ENCODE measurements at regions not wholly inside any gene's neighbourhood (a gene's known extent, or its start where the extent isn't known, plus 50 kb on each side); places are given as distances from the start of the nearest gene placed in this dataset.

DNA sequence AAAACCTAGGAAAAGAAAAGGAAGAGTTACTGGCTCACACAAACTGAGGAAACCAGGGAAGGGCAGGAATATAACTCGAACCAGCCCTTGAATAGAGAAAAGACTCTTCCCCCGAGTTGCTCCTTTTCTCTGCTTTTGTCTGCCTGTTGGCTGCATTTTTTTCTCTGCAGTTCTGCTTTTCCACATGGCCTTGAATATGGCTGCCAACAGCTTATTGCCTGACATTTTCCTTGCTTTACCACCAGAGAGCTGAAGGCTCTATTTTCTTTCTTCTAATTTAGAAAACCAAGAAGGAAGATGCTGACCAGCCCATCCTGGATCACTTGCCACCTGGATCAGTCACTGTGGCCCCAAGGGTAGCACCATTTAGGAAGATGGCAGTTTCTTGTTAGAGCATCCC lies 164.8 kb upstream of the MAN1A1 start:
- Mint-ChIP-seq H3K27me3 (ENCODE audit: unreplicated experiment) (no peaks in the 10 kb centered on the region), H3K4me1 (ENCODE audit: low read depth, unreplicated experiment) (peaks cover 15% of the 10 kb centered on the region), H3K27ac (ENCODE audit: unreplicated experiment) (no peak overlapping the region), H3K4me3 (ENCODE audit: low read depth, unreplicated experiment) (no peak overlapping the region), H3K9me3 (ENCODE audit: low read depth, unreplicated experiment) (peaks cover 2% of the 10 kb centered on the region), H3K36me3 (ENCODE audit: insufficient read depth, unreplicated experiment) (no peaks in the 10 kb centered on the region)
- intact Hi-C loops (cut with micrococcal nuclease; ENCODE audit: unreplicated experiment): no loop called here
- no peak for DNase-seq
- TF ChIP-seq, protein P1, sequence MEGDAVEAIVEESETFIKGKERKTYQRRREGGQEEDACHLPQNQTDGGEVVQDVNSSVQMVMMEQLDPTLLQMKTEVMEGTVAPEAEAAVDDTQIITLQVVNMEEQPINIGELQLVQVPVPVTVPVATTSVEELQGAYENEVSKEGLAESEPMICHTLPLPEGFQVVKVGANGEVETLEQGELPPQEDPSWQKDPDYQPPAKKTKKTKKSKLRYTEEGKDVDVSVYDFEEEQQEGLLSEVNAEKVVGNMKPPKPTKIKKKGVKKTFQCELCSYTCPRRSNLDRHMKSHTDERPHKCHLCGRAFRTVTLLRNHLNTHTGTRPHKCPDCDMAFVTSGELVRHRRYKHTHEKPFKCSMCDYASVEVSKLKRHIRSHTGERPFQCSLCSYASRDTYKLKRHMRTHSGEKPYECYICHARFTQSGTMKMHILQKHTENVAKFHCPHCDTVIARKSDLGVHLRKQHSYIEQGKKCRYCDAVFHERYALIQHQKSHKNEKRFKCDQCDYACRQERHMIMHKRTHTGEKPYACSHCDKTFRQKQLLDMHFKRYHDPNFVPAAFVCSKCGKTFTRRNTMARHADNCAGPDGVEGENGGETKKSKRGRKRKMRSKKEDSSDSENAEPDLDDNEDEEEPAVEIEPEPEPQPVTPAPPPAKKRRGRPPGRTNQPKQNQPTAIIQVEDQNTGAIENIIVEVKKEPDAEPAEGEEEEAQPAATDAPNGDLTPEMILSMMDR (IDR thresholded peaks at IDR 0.05; ENCODE audit: unreplicated experiment): no peak
- CTCF ChIA-PET: no interaction called here
- BruUV-seq (replicated peaks): no TSS peak

DNA sequence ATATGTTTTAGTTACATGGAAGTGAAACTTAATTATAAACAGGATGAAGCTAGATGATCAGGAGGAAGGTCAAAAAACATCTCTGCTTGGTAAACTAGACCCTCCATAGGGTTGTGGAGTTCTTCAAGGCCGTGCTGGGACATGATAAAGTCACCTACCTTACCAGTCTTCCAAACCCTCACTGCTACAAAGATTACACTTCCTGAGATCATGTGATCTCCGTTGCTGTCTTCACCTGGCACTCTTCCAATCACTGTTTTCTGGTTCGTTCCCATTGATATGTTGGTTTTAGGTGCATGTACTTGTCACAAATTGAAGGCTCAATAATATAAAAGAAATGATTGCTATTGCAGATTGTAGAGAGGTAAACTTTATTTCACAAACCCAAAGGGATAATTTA lies 161.5 kb upstream of the MAN1A1 start:
- Mint-ChIP-seq H3K4me1 (ENCODE audit: low read depth, unreplicated experiment) (no peaks in the 10 kb centered on the region), H3K27me3 (ENCODE audit: unreplicated experiment) (no peaks in the 10 kb centered on the region), H3K4me3 (ENCODE audit: low read depth, unreplicated experiment) (no peak overlapping the region), H3K9me3 (ENCODE audit: low read depth, unreplicated experiment) (peaks cover 2% of the 10 kb centered on the region), H3K36me3 (ENCODE audit: insufficient read depth, unreplicated experiment) (no peaks in the 10 kb centered on the region), H3K27ac (ENCODE audit: unreplicated experiment) (no peak overlapping the region)
- CTCF ChIA-PET: no interaction called here
- TF ChIP-seq, protein P1 (IDR thresholded peaks at IDR 0.05; ENCODE audit: unreplicated experiment): no peak
- intact Hi-C loops (cut with micrococcal nuclease; ENCODE audit: unreplicated experiment): no loop called here
- BruUV-seq (replicated peaks): no TSS peak
- DNase-seq: no peak

DNA sequence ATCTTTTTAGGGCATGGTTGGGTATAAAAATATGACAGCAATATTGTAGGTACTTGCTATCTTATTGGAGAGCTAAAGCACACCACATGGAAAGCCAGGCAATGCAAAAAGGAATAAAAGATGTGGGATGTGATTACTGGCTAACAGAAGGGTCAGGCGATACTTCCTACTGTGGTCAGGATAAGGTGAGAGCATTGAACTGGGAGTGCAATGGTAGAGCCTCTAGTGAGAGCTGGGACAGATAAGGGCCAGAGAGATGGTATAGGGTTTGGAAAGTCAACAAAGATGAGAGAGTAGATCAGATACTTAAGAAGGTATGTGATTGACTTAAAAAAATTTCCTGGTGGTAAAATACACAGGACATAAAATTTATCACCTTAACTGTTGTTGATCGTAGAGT lies 160.7 kb upstream of the MAN1A1 start:
- no peaks in the 10 kb centered on the region for H3K36me3 Mint-ChIP-seq (ENCODE audit: insufficient read depth, unreplicated experiment)
- H3K27me3 Mint-ChIP-seq (ENCODE audit: unreplicated experiment): no peaks in the 10 kb centered on the region
- TF ChIP-seq, protein P1 (IDR thresholded peaks at IDR 0.05; ENCODE audit: unreplicated experiment): no peak
- CTCF ChIA-PET: no interaction called here
- no peak overlapping the region for H3K27ac Mint-ChIP-seq (ENCODE audit: unreplicated experiment)
- no peak overlapping the region for H3K4me3 Mint-ChIP-seq (ENCODE audit: low read depth, unreplicated experiment)
- no peak for DNase-seq
- intact Hi-C loops (cut with micrococcal nuclease; ENCODE audit: unreplicated experiment): no loop called here
- no TSS peak for BruUV-seq (replicated peaks)
- H3K4me1 Mint-ChIP-seq (ENCODE audit: low read depth, unreplicated experiment): no peaks in the 10 kb centered on the region
- peaks cover 2% of the 10 kb centered on the region for H3K9me3 Mint-ChIP-seq (ENCODE audit: low read depth, unreplicated experiment)

DNA sequence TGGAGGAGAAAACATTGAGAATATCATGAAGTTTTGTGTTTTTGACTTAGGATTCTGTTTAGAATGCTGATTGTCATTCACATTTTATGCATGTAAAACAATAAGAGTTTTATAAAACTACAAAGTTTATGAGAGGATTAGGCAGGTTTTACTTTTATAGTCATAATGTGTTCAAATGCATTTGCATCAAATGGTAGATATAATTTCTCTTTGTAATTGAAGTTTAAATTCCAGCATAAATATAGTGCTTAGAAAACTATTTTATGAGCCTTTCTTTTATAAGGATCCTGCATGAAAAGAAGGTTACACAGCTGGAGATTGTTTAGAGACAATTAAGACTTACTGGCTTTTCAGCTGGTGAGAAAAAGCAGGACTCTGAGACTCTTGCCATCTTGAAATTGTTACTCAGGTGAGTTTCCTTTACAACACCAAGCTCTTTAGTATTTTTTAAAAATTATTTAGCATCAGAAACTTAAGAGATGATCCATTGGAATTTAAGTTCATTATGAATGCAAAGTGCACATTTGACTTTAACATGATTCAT lies 157.1 kb upstream of the MAN1A1 start:
- Mint-ChIP-seq H3K9me3 (ENCODE audit: low read depth, unreplicated experiment) (peaks cover 2% of the 10 kb centered on the region), H3K36me3 (ENCODE audit: insufficient read depth, unreplicated experiment) (no peaks in the 10 kb centered on the region), H3K27ac (ENCODE audit: unreplicated experiment) (no peak overlapping the region), H3K4me1 (ENCODE audit: low read depth, unreplicated experiment) (no peaks in the 10 kb centered on the region), H3K4me3 (ENCODE audit: low read depth, unreplicated experiment) (no peak overlapping the region), H3K27me3 (ENCODE audit: unreplicated experiment) (no peaks in the 10 kb centered on the region)
- TF ChIP-seq, protein P1 (IDR thresholded peaks at IDR 0.05; ENCODE audit: unreplicated experiment): no peak
- CTCF ChIA-PET: no interaction called here
- DNase-seq: no peak
- intact Hi-C loops (cut with micrococcal nuclease; ENCODE audit: unreplicated experiment): no loop called here
- BruUV-seq (replicated peaks): no TSS peak

All from Calu3 (cell line).